OCI-LY7 (cell line): ENCODE measurements at regions not wholly inside any gene's neighbourhood (a gene's known extent, or its start where the extent isn't known, plus 50 kb on each side); places are given as distances from the start of the nearest gene placed in this dataset.

Source experiments
- BruUV-seq: library from RNA; stranded (reverse); fragments of 400-500 nt; replicated peaks from 2 replicates; lab custom pipeline; 2021; lab: Mats Ljungman, UMichigan
- CTCF ChIA-PET: fragments of 300-600 bp; sonication (Branson Sonifier 250); formaldehyde crosslinking; loops from one replicate; lab custom pipeline; 2022; ENCODE audit warnings: antibody characterized with exemption; ENCODE audit not compliant: unreplicated experiment; lab: Charles Lee
- POLR2A ChIA-PET: fragments of 300-600 bp; sonication (Branson Sonifier 250); formaldehyde crosslinking; loops from one replicate; lab custom pipeline; 2022; ENCODE audit warnings: antibody characterized with exemption; lab: Charles Lee
- DNase-seq: peaks from one replicate; pipeline ENCODE4 v3.0.0-alpha.2; 2015; ENCODE audit warnings: low spot score
- H2AFZ ChIP-seq: fragments of 200-600 bp; sonication (generic), shearing (Covaris generic); 2 replicates; pipeline ENCODE4 v1.6.1; 2014; ENCODE audit warnings: mild to moderate bottlenecking, antibody characterized with exemption, low read length, moderate library complexity
- H3K27ac ChIP-seq: fragments of 200-600 bp; sonication (generic); 2 replicates; pipeline ENCODE4 v1.5.1; 2014; ENCODE audit warnings: mixed run types, low read depth, mild to moderate bottlenecking, moderate library complexity, low read length, inconsistent platforms; ENCODE audit not compliant: poor library complexity, severe bottlenecking
- H3K36me3 ChIP-seq: fragments of 200-600 bp; sonication (generic); 2 replicates; pipeline ENCODE4 v1.6.1; 2014; ENCODE audit warnings: mild to moderate bottlenecking, antibody characterized with exemption, low read length, moderate library complexity, mixed read lengths; ENCODE audit not compliant: insufficient read depth
- H3K4me1 ChIP-seq: fragments of 200-600 bp; sonication (generic); 2 replicates; pipeline ENCODE4 v1.5.1; 2014; ENCODE audit warnings: mild to moderate bottlenecking, low read length; ENCODE audit not compliant: insufficient read depth, poor library complexity, severe bottlenecking
- H3K4me2 ChIP-seq: fragments of 200-600 bp; sonication (generic); 2 replicates; pipeline ENCODE4 v1.6.1; 2014; ENCODE audit warnings: mild to moderate bottlenecking, low read length
- H3K4me3 ChIP-seq: fragments of 200-600 bp; sonication (generic); 2 replicates; pipeline ENCODE4 v1.5.1; 2014; ENCODE audit warnings: mild to moderate bottlenecking, low read depth, low read length; ENCODE audit not compliant: poor library complexity, severe bottlenecking
- H3K79me2 ChIP-seq: fragments of 200-600 bp; sonication (generic); 2 replicates; pipeline ENCODE4 v1.6.1; 2016; ENCODE audit warnings: low read depth, mild to moderate bottlenecking, low read length, moderate library complexity, mixed read lengths; ENCODE audit not compliant: insufficient read depth
- H3K9me2 ChIP-seq: fragments of 200-600 bp; sonication (generic); 2 replicates; pipeline ENCODE4 v1.6.1; 2016; ENCODE audit warnings: mild to moderate bottlenecking, low read length, mixed read lengths; ENCODE audit not compliant: insufficient read depth
- H3K9me3 ChIP-seq: fragments of 200-600 bp; sonication (generic); 2 replicates; pipeline ENCODE4 v1.6.1; 2014; ENCODE audit warnings: mild to moderate bottlenecking, mixed run types, low read length, mixed read lengths
- H4K20me1 ChIP-seq: fragments of 200-600 bp; sonication (generic); 2 replicates; pipeline ENCODE4 v1.6.1; 2014; ENCODE audit warnings: mild to moderate bottlenecking, antibody characterized with exemption, low read length, moderate library complexity, mixed read lengths; ENCODE audit not compliant: insufficient read depth
- CTCF ChIP-seq: fragments of 200-600 bp; sonication (generic); conservative IDR thresholded peaks from 2 replicates; pipeline ENCODE4 v1.5.1; 2014; ENCODE audit warnings: mild to moderate bottlenecking, antibody characterized with exemption, low read length, moderate library complexity, mixed read lengths
- EZH2phosphoT487 ChIP-seq: fragments of 200-600 bp; sonication (generic); IDR thresholded peaks from 2 replicates; pipeline ENCODE4 v1.6.1; 2018; ENCODE audit warnings: low read depth, borderline replicate concordance, mild to moderate bottlenecking, mixed run types, antibody characterized with exemption, low read length, moderate library complexity, mixed read lengths
- intact Hi-C: fragments of 100-400 bp; cut with micrococcal nuclease; formaldehyde crosslinking; loops from one replicate; pipeline ENCODE4 v1.10.0; 2022; ENCODE audit not compliant: unreplicated experiment

DNA sequence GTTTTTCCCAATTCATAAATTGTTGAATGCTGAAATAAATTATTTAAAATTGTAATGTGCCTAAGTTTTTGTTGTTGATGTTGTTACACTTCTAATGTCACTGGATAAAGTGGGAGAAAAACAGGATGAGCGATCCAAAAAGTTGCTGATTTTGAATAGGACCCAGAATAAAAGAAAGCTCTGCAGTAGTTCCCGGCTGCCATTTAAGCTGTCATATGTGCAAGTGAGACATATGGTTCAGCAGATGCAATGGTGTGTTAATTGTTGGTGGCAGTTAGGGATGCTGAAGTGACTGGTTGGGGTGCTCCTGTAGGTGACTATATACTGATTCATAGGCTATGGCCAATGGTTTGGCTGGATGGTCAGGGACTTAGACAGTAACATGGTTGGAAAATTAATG lies 1517.4 kb upstream of the LRRTM3 start:
- no peak overlapping the region for H2AFZ ChIP-seq
- no TSS peak for BruUV-seq
- H3K36me3 ChIP-seq: no peaks in the 10 kb centered on the region
- H3K9me3 ChIP-seq: no peaks in the 10 kb centered on the region
- no peak overlapping the region for H3K27ac ChIP-seq
- H3K4me2 ChIP-seq: no peak overlapping the region
- intact Hi-C loops: no loop called here
- no peaks in the 10 kb centered on the region for H4K20me1 ChIP-seq
- no peaks in the 10 kb centered on the region for H3K9me2 ChIP-seq
- no peak for DNase-seq
- TF ChIP-seq EZH2phosphoT487 (no peak), CTCF (no peak)
- H3K4me3 ChIP-seq: no peak overlapping the region
- CTCF ChIA-PET: no interaction called here
- H3K4me1 ChIP-seq: no peaks in the 10 kb centered on the region
- POLR2A ChIA-PET: no interaction called here
- H3K79me2 ChIP-seq: no peaks in the 10 kb centered on the region

GRCh38 chr10:65413001-65413400 lies 1512.8 kb upstream of the LRRTM3 start:
- no peaks in the 10 kb centered on the region for H4K20me1 ChIP-seq
- H3K79me2 ChIP-seq: no peaks in the 10 kb centered on the region
- H3K9me2 ChIP-seq: no peaks in the 10 kb centered on the region
- CTCF ChIA-PET: no interaction called here
- POLR2A ChIA-PET: interaction anchor here (0.6 kb wide), 1 partner anchor 196 kb away, joined by 3 read pairs; no protein-coding TSS in a partner anchor
- TF ChIP-seq EZH2phosphoT487 (no peak), CTCF (no peak)
- BruUV-seq: no TSS peak
- no peaks in the 10 kb centered on the region for H3K4me1 ChIP-seq
- no peak overlapping the region for H2AFZ ChIP-seq
- no peak overlapping the region for H3K4me2 ChIP-seq
- H3K4me3 ChIP-seq: no peak overlapping the region
- no peaks in the 10 kb centered on the region for H3K9me3 ChIP-seq
- intact Hi-C loops: no loop called here
- no peak overlapping the region for H3K27ac ChIP-seq
- DNase-seq: no peak
- H3K36me3 ChIP-seq: no peaks in the 10 kb centered on the region

- intact Hi-C loops: no loop called here
- ChIA-PET CTCF (no interaction called here), POLR2A (interaction anchor here (0.6 to 0.7 kb wide), 2 partner anchors 144 to 490 kb away, joined by 3 to 4 read pairs; no protein-coding TSS in a partner anchor)
- DNase-seq: no peak
- Histone ChIP-seq H3K36me3 (no peaks in the 10 kb centered on the region), H3K9me2 (no peaks in the 10 kb centered on the region), H3K79me2 (no peaks in the 10 kb centered on the region), H4K20me1 (no peaks in the 10 kb centered on the region), H3K9me3 (no peaks in the 10 kb centered on the region), H3K4me2 (no peak overlapping the region), H2AFZ (no peak overlapping the region), H3K4me1 (no peaks in the 10 kb centered on the region), H3K4me3 (no peak overlapping the region), H3K27ac (no peak overlapping the region)
- TF ChIP-seq EZH2phosphoT487 (no peak), CTCF (no peak)
- BruUV-seq: no TSS peak
These were observed 1510.5 kb upstream of the LRRTM3 start for GRCh38 chr10:65415318-65415717.
